Nucleus accumbens (tissue), 56 donors: ENCODE measurements at regions not wholly inside any gene's neighbourhood (a gene's known extent, or its start where the extent isn't known, plus 50 kb on each side); places are given as distances from the start of the nearest gene placed in this dataset.

Experiments
- DNase-seq, 56 donors: peaks; one replicate each; lab custom pipeline; 2025; lab: John Stamatoyannopoulos, UW

- no peak for DNase-seq
Observed at GRCh38 chr5:166517976-166518375, 1773.5 kb upstream of the WWC1 start.

DNA sequence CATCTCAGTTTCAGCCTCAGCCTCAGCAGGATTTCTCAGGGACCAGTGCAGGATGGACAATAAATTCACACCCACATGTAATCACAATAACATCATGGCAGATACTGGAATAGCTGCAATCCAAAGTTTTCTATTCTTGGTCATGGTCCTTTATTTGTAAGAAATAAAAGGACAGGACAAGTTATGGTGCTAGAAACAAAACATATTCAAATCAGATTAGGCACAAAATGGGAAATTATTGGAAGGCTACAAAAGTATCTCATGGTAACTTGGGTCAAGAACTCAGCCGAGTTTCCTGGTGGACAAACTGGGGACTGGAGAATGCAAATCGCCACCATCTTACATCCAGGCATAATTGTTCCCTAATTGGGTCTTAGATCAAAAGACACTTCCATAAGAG, 1768.2 kb upstream of the WWC1 start:
- no peak for DNase-seq

DNA sequence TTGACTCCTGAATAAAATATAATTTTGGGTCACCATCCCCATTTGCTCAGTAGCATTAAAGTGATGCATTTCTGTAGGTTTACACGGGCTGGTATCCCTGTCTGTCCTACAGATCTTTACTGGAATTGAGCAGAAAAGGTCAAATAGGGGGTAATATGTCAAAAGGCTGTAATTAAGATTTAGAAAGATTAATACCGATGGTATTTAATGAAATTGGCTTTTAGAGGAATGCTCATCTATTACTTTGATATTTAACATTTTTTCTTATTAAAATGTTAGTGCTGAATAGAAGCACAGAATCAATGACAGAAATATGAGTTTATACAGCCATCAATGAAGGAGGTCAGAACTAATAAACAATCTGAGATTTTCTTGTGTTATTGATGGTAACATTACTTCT, 1762.2 kb upstream of the WWC1 start:
- no peak for DNase-seq

DNA sequence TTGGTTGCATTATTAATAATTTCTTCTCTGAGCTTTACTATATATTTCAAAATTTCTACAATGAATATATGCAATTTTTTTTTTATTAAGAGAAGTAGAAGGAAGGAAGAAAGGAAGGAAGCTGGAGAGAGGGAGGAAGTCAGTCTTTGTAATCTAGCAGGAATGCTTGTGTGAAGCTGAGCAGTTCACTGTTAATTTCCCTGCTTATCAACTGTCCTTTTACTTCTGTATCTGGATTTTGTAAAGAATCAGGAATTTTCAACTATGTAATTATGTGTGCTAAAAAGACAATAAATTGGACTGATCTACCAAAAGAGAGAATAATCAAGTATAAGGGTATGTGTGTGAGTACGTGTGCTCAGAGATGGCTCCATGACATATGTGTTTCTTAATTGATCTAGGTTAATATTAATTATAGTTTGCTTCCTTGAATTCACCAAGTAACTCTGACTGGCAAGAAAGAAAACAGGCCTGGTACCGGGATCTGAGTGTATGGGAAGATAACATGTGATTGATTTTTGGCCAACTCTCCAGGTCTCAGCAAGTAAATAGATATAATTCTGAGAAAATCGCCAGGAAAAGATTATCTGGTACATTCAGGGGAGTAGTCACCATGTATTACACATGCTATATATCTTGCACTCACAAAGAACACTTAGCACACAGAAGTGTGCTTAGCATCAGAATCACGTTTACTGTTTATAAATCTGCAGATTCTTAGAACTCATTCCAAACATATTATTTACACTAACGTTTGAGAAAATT, 1758.8 kb upstream of the WWC1 start:
- DNase-seq = no peak

DNA sequence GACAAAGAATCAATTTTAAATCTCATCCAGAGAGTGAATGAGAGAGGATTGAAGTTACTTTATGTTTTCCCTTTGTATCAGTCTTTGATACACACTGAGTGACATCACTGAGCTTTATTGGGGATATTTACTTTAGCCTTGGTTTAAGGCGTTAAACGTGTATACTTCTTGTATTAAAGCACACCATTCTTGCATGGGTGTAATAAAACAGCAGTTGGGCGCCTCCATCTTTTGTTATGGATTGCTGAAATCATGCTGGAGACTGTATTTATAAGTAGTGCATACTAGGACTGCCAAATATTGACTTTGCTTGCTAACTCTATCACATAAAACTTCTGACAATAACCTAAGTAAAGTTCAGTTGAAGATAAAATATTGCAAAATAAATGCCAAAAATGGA, 1755.8 kb upstream of the WWC1 start:
- no peak for DNase-seq

- no peak for DNase-seq
Observed at GRCh38 chr5:166540156-166540555, 1751.3 kb upstream of the WWC1 start.

DNA sequence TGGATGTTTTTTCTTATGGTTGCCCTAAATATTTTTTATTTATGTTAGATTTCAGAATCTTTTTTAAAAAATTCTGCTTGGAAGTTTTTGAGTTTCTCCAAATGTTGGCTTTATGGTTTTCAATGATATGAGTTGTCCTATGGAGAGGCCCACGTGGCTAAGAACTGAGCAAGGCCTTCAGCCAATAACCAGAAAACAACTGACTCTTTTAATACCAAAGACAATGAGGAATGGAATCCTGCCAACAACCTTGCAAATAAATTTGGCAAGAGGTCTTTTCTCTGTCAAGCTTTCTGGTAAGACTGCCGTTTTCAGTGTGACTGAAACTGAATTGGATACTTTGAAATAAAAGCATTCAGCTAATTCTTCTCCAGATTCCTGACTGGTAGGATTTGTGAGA, 1740.1 kb upstream of the WWC1 start:
- peak in 29 of 56 donors; percentile 1 to 57 (median 10) for DNase-seq

GRCh38 chr5:166553778-166554177, 1737.7 kb upstream of the WWC1 start:
- DNase-seq = no peak

GRCh38 chr5:166561759-166562158, 1729.7 kb upstream of the WWC1 start:
- DNase-seq = no peak

GRCh38 chr5:166562246-166562645, 1729.2 kb upstream of the WWC1 start:
- no peak for DNase-seq

GRCh38 chr5:166566725-166567124, 1724.7 kb upstream of the WWC1 start:
- no peak for DNase-seq

- DNase-seq = no peak
Observed at GRCh38 chr5:166570865-166571264, 1720.6 kb upstream of the WWC1 start.

GRCh38 chr5:166571668-166572067, 1719.8 kb upstream of the WWC1 start:
- no peak for DNase-seq

GRCh38 chr5:166576323-166576722, 1715.1 kb upstream of the WWC1 start:
- no peak for DNase-seq

DNA sequence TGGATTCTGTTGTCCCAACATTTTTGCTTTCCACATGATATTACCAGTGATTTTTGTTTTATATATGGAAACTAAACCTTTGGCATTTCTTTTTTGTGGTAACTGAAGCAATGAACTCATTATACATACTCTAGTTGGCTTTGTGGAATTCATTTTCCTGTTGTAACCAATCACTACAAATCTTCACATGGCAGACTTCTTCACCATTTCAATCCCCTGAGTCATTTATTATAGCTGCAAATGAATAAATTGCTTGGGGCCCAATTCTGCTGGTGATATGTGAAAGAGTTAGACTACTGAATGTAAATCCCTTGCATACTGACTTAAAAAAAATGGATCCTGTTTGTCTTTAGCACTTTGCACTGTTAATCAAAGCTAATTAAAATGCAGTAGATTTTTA, 1709.6 kb upstream of the WWC1 start:
- no peak for DNase-seq

DNA sequence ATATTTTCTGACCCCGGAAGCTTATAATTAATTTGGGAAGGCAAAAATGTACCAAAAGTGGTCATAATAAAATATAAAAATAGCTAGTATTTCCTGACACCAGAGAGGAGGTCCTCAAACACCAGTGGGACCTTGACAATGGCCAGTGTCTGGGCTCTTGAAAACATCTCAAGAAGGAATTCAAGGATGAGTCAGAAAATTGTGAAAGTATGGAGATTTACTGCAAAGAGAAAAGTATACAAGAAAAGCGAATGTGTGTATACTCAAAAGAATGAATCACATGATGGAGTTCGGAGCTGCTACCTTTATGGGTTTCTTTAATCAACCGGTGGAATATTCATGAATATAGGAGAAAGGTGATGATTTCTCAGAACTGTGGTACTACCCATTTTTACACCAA, 1709.0 kb upstream of the WWC1 start:
- no peak for DNase-seq

DNA sequence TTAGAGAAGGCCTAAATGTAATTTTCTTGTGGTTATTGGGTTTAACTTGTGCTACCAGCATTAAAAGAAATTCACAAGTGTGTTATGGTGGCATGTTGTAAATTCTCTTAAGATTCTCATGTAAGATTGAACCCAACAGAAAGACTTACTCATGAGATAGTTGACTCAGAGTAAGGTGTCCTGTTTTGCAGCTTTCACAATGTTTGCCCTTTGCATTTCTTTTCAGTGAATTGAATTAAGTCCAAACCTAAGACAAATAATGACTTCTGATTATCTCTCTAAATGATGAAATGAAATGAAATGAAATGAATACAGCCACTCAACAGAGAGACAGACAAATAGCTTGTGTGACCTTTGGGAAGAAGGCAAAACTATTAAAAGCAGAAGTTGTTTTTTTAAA, 1696.9 kb upstream of the WWC1 start:
- DNase-seq = no peak

- no peak for DNase-seq
Observed at GRCh38 chr5:166595274-166595951, 1696.0 kb upstream of the WWC1 start.

- no peak for DNase-seq
Observed at GRCh38 chr5:166596043-166596442, 1695.4 kb upstream of the WWC1 start.

- no peak for DNase-seq
Observed at GRCh38 chr5:166602271-166602670, 1689.2 kb upstream of the WWC1 start.

DNA sequence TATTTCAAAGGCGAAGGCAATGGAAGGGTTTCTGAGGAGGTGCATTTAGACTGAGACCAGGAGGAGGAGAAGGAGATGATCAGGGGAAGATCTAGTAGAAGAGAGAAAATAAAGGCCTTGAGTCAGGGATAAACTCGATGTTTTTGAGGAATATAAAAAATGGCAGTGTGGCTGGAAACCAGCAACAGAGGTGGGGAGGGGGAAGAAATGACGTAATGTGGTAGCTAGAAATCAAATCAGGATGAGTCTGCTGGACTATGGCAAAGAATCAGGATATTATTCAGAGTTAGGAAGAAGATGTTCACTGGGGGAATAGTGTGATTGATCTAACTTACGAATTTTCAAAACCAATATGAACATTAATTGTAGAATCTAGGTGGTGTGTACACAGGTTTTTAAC, 1673.9 kb upstream of the WWC1 start:
- no peak for DNase-seq

DNA sequence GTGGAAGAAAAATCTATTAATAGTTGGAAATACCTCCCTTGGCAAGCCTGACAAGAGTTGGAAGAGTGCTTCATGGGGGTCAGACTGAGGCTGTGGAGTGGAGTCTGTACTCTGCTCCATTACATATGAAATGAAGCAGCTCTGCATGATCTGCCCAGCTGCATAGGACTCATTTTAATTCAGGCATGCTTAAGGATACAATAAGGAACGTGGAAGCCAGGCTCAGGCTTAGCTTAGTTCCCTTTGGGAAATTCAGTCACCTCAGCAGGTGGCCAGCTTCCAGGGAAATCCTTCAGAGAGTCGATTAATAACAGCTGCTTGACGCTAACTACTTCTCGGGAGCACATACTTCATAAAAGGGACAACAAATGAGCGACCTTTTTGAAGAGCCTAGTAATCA, 1672.9 kb upstream of the WWC1 start:
- no peak for DNase-seq
